Activated CD8-positive, alpha-beta memory T cell treated with anti-CD3 and anti-CD28 coated beads for 4 hours (primary cell): ENCODE measurements at regions not wholly inside any gene's neighbourhood (a gene's known extent, or its start where the extent isn't known, plus 50 kb on each side); places are given as distances from the start of the nearest gene placed in this dataset.

ENCODE experiments used
- DNase-seq, 2 donors: peaks; one replicate each; pipeline ENCODE4 v3.0.0-alpha.2; 2020; ENCODE audit warnings: low read depth in 2 of 2

GRCh38 chr9:71183251-71183650 is 61.8 kb upstream of the TRPM3 start:
- DNase-seq: no peak

- DNase-seq: no peak
Observed at GRCh38 chr9:71179183-71179582, 57.8 kb upstream of the TRPM3 start.

GRCh38 chr9:71177901-71178300 is 56.5 kb upstream of the TRPM3 start:
- DNase-seq: no peak

- DNase-seq: no peak
Observed at GRCh38 chr9:71171517-71171916, 50.1 kb upstream of the TRPM3 start.
